ENCODE measurements at regions not wholly inside any gene's neighbourhood (a gene's known extent, or its start where the extent isn't known, plus 50 kb on each side); places are given as distances from the start of the nearest gene placed in this dataset.

DNA sequence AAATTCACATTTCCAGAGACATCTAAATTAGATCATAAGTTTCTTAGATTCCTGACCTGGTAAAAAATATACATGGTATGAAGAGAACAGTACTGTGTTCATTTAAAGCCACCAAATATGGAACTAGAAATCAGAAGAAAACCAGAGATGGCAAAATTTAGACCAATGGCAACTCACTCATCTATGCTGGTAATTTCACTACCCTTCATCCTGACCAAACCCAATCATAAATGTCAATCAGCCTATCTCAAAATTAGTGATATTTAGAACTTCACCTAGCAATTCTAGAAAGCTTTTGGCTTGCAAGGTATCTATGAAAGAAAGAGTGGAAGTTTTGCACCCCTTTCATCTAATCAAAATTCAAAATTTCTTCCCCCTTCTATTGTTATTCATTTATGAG lies 107.7 kb downstream of the NIBAN1 start:
- TF ChIP-seq CTBP1 (IDR thresholded peaks at IDR 0.05; ENCODE audit: borderline replicate concordance) (no peak), SUZ12 (IDR thresholded peaks at IDR 0.05) (no peak), ZNF384 (IDR thresholded peaks at IDR 0.05) (no peak), SP1 (IDR thresholded peaks at IDR 0.05) (no peak), L3MBTL2 (conservative IDR thresholded peaks at IDR 0.05) (no peak), TARDBP (IDR thresholded peaks at IDR 0.05) (no peak)

Measured in HEK293T (cell line).